NCI-H2227 (cell line): ENCODE measurements at regions not wholly inside any gene's neighbourhood (a gene's known extent, or its start where the extent isn't known, plus 50 kb on each side); places are given as distances from the start of the nearest gene placed in this dataset.
"Not testable (repeated sequence)": the region's sequence is repeated elsewhere in the genome, so short reads cannot be mapped to it uniquely, and the experiment has no call there.

ENCODE experiments used
- DNase-seq: peaks from one replicate; lab custom pipeline; 2025; ENCODE audit not compliant: unreplicated experiment; lab: John Stamatoyannopoulos, UW

GRCh38 chr5:10921160-10921559 lies 160.1 kb upstream of the DAP start:
- DNase-seq: no peak

- no peak for DNase-seq
Measured at GRCh38 chr5:10920400-10920799, 159.4 kb upstream of the DAP start.

GRCh38 chr5:10914741-10915480 lies 153.9 kb upstream of the DAP start:
- DNase-seq: no peak

GRCh38 chr5:10913841-10914240 lies 152.8 kb upstream of the DAP start:
- no peak for DNase-seq

- no peak for DNase-seq
Measured at GRCh38 chr5:10913181-10913810, 152.3 kb upstream of the DAP start.

- DNase-seq: no peak
Measured at GRCh38 chr5:10912435-10912834, 151.4 kb upstream of the DAP start.

GRCh38 chr5:10910261-10910660 lies 149.2 kb upstream of the DAP start:
- no peak for DNase-seq

GRCh38 chr5:10904862-10905432 lies 143.9 kb upstream of the DAP start:
- DNase-seq: no peak

GRCh38 chr5:10903786-10904560 lies 142.9 kb upstream of the DAP start:
- DNase-seq: no peak

GRCh38 chr5:10902145-10902544 lies 141.1 kb upstream of the DAP start:
- DNase-seq: no peak

- DNase-seq: no peak
Measured at GRCh38 chr5:10898514-10898913, 137.5 kb upstream of the DAP start.

GRCh38 chr5:10896016-10896415 lies 135.0 kb upstream of the DAP start:
- no peak for DNase-seq

GRCh38 chr5:10894445-10895054 lies 133.5 kb upstream of the DAP start:
- DNase-seq: no peak

GRCh38 chr5:10892911-10893215 lies 131.8 kb upstream of the DAP start:
- DNase-seq: no peak

- no peak for DNase-seq
Measured at GRCh38 chr5:10892147-10892910, 131.3 kb upstream of the DAP start.

- DNase-seq: no peak
Measured at GRCh38 chr5:10891193-10891592, 130.2 kb upstream of the DAP start.

GRCh38 chr5:10886497-10886896 lies 125.5 kb upstream of the DAP start:
- DNase-seq: no peak

GRCh38 chr5:10885026-10885425 lies 124.0 kb upstream of the DAP start:
- DNase-seq: no peak

- DNase-seq: not testable (repeated sequence)
Measured at GRCh38 chr5:10883945-10884344, 122.9 kb upstream of the DAP start.

- DNase-seq: no peak
Measured at GRCh38 chr5:10880934-10881333, 119.9 kb upstream of the DAP start.

- DNase-seq: not testable (repeated sequence)
Measured at GRCh38 chr5:10876996-10877395, 116.0 kb upstream of the DAP start.
